NCI-H345 treated with DMSO at 0.1 percent for 48 hours (cell line): ENCODE measurements at regions not wholly inside any gene's neighbourhood (a gene's known extent, or its start where the extent isn't known, plus 50 kb on each side); places are given as distances from the start of the nearest gene placed in this dataset.

Experiments used
- DNase-seq: peaks from one replicate; lab custom pipeline; 2025; ENCODE audit not compliant: unreplicated experiment; lab: John Stamatoyannopoulos, UW

DNA sequence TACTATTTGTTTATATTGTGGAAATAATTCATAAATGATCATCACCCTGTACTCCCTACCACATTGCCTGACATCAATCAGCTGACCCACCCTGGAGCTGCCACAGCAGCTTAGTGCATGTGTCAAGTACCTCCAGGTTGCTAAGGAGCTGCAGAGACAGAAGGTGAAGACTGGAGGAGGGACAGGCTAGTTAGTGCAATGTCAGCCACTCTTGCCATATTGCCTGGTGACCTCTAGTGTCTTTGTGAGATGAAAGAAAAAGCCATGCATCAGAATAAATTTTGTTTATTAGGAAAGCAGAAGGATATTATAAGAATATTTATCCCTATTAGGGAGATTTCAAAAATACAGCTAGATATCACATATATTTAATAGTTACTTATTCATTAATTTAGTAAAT is 243.9 kb upstream of the FAT4 start:
- no peak for DNase-seq

DNA sequence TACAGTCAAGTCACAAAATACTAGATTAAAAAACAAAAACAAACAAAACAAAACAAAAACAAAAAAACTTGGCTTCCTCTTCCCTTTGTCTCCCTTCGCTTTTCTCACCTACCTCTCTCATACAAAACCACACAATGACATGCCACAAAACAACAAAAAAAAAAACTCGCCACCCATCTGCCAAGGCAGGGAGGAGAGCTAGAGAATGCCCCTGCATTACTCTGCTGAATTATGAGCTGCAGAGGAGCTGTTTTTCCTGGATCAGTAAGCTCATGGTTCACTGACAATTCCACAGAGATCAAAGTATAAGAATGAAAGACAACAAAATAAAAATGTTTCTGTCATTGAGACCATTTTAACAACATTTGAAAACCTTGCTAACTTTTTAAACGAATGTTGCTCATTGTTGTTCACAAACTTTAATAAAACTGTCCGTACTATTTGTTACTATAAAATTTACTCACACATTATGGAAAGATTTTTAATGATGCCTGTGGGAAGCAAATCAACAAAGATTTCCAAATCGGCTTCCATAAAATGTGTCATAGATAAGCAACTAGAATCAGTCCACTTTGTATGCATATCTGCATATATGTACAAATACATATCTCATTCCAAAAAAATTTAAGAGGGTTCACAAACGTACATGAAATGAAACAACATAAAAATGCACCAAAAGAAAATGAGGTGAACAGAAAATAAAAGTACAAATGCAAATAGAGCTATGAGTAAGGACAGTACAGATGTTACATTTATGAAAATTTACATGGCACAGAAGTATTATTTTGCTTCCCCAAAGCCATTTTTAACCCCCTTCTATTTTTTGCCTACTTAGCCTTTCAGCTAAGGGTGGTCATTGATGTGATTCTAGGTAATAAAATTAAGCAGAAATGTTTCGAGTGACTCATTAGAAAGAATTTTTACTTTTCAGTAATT is 252.4 kb upstream of the FAT4 start:
- no peak for DNase-seq

DNA sequence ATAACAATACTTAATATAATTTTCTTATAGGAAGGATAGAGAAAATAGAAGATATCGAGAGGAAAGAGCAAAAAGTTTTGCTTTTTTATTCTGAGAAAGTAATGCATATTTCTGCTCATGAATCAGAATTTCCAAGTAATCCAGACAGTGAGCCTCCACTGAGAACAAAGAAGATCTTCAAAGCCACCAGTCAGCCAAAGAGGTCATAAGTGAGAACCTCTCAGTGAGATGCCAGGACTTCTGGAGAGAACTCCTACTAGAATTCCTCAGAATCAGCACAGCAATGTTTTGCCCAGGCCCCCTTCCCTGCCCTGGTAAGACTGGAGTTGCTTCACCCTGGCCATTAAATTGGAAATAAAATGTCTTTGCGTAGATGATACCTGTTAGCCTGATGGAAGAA is 254.4 kb upstream of the FAT4 start:
- DNase-seq, result no peak

DNA sequence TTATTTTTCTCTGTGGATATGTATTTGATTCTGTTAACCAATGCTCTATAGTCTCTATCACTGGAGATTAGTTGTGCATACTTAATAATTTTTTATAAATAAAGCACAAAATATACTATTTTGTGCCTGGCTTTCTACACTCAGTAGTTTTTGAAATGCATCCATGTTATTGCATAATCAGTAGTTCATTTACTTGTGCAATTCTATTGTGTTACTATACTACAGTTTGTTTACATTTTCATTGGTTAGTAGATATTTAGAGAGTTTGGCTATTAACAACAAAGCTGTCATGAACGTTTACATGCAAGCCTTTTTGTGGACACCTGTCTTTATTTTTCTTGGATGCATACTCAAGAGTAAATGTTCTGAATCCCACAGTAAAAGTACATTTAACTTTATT is 265.0 kb upstream of the FAT4 start:
- DNase-seq, result no peak

DNA sequence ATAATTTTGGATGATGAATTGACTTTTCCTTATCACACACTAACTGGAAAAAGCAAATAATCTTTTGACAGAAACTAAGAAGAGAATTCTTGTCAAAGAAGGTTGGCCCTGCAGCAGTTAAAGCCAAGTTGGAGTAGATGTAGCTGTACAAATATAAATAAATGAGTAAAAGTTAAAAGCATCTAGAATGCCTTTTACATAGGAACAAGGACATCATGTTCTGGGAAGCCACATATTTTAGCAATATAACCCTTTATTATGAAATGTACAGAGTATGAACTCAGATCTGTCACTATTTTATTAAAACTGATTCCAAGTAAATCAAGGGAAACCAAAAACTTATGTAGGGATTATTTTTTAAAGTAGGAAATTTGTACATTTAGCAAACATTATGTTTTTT is 269.4 kb upstream of the FAT4 start:
- DNase-seq, result no peak

DNA sequence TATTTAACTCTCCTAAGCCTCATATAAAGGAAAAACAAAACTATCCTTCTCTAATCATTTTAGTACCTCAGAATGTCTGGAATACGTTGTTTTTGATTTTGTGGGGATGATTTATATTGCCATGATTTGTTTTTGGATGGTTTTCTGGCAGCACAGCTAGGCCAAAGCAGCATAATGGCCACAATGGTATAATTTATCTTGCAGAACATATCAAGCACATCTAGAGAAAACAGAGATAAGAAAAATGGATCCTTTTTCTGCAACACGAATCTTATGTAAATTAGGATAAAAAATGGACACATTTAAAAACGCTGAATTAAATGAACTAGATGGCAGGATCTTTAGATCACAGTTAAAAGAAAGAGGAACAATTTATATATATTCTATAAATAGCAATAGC is 269.9 kb upstream of the FAT4 start:
- DNase-seq, result no peak

DNA sequence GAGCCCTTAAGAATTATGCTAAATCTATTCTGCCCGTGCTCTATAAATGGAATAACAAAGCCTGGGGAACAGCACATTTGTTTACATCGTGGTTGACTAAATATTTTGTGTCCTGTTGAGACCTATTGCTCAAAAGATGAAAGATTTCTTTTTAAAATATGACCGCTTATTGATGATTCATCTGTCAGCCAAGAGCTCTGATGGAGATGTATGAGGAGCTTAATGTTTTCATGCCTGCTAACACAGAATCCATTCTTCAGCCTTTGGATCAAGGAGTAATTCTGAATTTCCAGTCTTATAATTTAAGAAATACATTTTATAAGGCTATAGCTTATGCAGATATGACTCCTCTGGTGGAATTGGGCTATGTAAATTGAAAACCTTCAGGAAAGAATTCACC is 271.3 kb upstream of the FAT4 start:
- DNase-seq, result no peak

DNA sequence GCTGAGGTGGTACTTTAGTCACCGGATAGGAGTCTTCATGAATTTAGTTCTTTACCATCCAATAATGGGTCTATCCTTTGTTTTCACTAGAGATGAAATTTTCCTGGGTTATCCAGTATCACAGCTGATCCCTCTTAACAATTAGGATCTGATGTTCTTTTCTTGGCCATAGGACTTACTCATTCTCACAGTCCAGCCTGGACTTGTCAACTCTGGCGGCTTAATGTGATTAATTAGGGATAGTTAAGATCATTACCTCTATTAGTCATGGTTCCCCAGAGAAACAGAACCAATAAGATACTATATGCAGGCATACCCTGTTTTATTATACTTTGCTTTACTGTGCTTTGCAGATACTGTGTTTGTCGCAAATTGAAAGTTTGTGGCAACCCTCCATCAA is 272.7 kb upstream of the FAT4 start:
- no peak for DNase-seq

DNA sequence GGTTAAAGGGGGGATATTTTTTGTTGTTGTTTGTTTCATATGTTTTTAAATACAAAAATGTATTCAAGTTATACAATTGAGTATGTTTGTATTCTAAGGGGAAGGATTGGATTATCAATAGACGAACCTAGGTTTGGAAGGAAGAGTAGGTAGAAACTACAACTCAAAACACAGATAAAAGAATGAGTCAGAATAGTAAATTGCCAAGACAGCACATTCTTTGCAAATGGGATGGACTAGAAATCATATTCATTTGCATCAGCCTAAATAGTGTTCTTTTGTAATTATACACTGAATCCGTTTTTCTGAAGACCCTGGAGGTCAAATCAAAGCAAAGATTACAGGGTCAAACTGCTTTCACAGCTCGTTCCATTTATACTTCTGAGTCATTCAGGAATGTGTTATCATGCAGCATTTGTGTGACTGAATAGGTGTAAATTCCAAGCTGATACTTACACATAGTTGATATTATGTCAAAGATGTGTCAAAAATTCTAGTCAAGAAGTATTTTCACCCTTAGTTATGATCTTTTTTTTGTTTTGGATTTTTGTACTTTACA is 273.3 kb upstream of the FAT4 start:
- no peak for DNase-seq

DNA sequence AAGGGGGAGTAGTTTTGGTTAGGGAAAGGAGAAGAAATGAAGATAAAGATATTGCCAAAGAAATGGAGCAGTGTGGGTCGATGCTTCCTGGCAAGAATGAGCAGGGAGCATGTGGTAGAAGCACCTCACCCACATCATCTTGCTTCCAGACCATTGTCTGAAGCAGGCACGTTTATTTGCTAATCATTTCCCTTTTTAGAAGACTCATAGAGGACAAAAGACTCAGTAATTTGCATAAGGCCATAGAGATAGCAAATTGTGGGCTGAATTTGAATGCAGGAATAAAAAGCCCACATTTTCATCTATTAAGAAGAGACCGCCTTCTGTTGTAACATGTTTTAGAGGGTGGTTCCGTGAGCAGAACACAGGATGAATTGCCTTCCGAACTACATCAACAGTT is 275.2 kb upstream of the FAT4 start:
- DNase-seq, result no peak

DNA sequence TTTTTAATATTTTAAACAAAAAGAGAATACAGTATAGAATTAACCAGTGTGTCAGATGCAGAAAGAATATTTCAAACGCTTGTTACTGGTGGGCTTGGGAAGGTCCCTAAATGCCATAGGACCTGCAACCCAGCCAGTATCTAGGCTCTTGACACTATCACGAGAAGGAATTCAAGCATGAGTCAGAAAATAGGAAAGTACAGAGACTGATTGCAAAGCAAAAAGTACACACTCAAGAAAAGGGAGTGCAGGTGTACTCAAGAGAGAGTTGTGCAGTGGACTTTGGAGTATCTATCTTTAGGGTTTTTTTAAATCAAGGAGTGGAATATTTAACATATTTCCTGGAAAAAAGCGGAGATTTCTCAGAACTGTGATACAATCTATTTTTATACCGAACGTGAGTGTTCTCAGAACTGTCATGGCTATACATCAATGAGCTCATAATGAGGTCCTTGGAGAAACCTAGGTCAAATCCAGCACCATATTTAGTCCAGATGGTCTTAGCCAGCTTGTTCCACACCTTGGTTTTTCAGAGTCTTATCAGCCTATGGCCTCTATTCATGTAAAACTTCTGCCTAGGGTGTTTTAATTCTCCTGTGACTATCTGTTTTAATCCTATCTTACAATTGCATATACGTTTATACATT is 291.8 kb upstream of the FAT4 start:
- no peak for DNase-seq

DNA sequence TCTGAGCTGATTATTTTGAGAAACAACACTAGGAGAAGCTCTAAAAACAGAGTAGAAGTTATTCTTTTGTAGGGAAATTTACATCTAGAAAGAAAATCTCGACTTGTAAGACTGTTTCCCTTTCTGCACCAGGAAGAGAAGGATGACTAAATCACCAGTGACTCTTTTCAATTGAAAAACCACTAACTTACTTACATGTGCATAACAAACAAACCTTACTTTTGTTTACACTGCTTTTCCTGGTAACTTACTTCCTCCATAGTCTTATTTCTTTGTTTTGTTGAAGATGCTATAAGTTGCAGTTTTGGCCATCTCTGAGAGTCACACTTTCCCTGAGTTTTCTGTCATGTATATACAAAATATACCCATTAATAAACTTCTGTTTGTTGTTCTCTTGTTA is 293.6 kb upstream of the FAT4 start:
- no peak for DNase-seq

DNA sequence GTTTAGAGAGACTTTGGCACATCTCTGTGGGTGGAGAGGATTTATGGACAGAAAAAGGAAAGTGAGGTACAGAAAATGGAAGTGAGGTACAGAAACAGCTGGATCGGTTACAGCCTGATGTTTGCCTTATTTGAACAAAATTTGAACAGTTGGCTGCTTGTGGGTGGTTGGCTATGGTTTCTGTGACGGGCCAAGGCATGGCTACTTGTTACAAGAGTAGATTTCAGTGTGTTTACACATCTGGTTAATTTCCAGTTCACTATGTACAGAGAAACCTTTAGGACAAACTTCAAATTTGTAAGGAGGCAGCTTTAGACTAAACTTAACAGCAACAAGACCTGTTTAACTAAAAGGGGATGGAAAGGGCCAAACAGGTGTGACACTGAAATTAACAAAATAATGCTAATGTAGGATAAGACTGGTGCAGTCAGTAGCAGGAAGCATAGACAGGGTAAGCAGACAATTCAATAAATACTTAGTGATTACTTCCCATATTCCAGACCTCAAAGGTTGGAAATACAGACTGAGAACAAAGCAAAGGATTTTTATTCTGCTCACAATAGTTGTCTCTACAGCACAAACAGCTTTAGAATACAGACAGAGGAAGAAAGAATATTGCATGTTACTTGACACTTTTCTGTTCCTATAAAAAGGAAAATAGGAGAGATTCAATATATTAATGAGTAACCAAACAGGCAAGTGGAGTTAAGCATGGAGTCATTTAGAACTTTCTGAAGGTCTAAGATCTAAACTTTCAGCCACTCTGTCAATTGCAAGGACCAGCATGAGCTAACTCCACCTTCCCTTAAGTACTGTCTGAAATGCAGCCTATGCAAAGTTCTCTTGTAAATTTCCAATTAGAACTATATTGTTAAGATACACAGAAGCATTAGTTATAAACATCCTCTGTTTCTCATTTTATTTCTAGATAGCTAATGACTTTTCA is 294.4 kb upstream of the FAT4 start:
- DNase-seq, result no peak

DNA sequence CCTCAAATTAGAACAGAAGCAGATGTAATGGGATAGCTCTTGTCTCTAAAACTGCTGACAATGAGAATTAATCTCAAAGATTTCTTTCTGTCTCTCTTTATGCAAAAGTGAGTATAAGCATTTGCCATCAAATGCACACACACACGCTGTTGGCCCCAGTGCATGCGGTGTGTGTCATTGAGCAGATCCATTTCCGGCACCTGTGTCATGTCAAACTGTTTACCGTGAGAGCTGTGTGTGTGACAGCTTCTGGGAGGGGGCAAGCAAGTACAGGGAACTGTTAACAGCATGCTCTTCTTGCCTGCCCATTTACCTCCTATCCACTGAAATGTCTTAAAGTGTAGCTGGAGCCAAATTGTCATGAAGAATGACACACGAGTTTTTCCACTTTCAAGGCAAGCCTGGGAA is 297.9 kb upstream of the FAT4 start:
- no peak for DNase-seq

DNA sequence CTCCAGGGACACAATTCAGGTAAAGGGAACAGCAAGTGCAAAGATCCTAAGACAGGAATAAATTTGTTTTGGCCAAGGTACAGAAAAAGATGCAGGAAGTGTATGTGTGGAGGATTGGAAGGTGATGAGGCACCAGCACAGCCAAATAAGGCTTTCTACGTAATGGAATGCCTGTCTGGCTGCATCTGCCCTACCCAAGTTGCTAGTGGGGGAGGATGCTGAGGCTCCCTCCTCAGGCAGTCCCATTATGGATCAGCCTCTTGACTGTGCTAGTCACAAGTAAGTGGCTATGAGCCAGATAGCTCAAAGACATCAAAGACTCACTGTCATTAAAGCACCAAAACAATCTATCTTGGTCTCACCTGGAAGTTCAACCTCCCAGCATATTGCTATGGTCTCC is 300.9 kb upstream of the FAT4 start:
- no peak for DNase-seq

DNA sequence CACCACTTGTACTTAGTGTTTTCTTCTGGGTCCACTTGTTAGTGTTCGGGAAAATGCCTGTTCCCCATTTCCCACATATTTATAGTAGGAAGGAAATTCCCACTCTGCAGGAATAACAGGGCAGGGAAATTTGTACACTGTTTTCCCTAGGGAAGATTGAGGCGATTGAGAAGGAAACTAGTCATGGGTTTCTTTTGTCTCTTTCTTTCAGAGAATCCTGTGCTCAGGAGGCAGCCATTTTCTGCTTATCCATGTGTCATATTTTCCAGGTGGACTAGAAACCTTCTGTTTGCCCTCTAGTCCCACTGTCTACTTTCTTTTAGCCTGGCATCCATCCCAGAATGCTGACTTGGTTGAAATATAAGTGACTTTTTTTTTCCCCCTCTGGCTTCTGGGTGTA is 299.1 kb upstream of the ANKRD50 start:
- no peak for DNase-seq

DNA sequence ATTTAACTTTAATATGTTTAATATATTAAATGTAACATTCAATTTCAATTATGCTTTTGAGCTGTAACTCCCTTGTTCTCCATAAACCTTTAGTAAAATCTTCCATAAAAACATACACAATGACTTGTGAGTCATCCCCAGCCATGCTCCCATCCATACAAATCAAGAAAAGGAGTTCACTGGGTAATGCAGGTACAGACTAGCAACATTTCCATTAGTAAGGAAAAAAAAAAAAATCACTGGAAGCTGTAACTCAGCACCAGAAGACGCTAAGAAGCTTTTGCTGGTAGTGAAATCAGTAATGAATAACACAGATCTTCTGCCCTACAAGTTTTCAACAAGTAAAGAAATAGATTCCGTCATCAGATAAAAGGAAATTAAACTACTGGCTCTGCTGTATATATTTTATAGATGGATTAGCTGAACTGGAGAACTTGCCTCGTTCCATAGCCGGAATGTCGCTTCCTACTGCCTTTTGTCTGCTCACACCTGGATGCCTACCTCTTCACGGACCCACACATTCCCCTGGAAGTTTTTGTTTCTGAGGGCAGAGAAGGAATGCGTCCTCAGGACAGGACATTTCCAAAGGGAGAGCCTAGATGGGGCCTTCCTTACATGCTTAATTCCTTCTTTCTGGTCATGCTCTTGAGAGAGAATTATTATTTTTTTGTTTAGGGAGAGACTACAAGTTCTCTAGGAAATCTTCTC is 298.4 kb upstream of the ANKRD50 start:
- DNase-seq, result no peak

DNA sequence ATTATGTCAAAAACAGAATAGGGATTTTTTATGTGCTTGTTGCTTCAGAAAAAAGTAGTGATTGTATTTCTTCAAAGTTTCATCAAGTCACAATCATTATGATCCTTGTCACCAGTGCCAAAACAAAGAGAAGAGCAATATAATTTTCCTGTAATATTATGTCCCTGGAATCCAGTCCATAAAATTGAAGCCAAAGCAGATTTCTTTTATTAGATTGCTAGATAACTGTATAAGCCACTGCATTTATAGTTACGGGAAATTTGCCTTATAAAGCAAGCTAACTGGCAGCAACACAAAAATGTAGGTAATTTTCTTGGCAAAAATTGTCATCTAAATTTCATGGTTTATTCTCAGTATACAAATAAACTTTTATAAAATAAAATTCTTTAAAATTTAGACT is 296.1 kb upstream of the ANKRD50 start:
- no peak for DNase-seq

DNA sequence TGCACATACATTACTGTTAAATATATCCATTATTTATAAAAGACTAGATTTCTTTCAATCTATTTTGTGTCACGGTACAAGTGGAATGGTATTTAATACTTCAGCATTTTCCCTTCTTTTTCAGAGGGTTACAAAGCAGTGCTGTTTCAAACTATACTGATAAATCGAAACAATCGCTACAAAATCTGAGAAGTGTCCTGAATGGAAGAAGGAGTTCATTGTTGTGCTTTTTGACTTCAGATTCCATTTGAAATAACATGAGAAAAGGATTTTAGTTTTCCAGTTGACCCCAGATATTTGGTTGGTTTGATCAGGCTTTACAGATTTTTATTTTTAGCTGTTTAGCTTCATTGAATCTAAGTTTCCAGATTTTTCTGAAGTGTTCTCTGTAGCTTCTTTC is 292.1 kb upstream of the ANKRD50 start:
- no peak for DNase-seq

DNA sequence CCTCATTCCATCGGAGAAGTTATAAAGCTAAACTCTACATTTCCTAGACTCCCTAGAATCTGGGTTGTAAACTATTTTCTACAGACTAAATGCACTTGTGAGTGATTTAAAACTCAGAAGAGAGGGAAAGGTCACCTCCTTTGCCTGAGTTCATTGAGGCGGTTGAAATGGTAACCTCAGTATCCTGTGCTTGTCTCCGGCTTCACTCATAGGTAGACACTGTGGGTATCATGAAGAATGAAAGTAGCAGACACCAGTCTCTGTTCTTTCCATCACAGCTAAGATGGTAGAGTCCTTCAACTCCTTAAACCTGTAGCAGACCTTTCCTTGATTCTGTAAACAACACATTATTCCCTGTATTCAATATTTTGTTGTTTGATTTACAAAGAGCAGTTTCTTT is 291.3 kb upstream of the ANKRD50 start:
- no peak for DNase-seq

DNA sequence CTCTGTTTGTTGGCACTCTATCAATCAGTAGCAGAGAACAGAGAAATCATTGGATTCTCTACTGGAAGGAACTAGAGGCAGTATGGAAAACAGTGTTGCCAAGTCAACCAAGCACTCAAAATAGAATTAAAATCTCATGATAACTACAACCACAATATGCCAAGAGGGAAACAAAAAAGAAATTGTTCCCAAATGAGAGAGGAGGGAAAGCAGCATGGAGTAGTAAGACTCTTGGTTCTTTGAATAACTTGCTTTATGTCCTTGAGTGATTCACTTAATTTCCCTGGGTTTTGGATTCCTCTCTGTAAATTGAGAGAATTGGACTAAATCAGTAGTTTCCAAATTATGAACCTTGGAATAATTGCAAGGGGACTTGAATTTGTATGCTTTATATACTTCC is 285.5 kb upstream of the ANKRD50 start:
- DNase-seq, result no peak
